Brain microvascular endothelial cell (primary cell): ENCODE measurements at regions not wholly inside any gene's neighbourhood (a gene's known extent, or its start where the extent isn't known, plus 50 kb on each side); places are given as distances from the start of the nearest gene placed in this dataset.

Experiments used
- DNase-seq: peaks from one replicate; pipeline ENCODE4 v3.0.0-alpha.2; 2020
- H3K27ac ChIP-seq: fragments of 250-450 bp; sonication (Bioruptor Pico); 2 replicates; pipeline ENCODE4 v1.5.1; 2020; ENCODE audit warnings: mild to moderate bottlenecking, moderate library complexity
- H3K27me3 ChIP-seq: fragments of 250-450 bp; sonication (Bioruptor Pico); replicated peaks from 2 replicates; pipeline ENCODE4 v1.5.1; 2020; ENCODE audit warnings: mild to moderate bottlenecking
- H3K36me3 ChIP-seq: fragments of 250-450 bp; sonication (Bioruptor Pico); replicated peaks from 2 replicates; pipeline ENCODE4 v1.5.1; 2020; ENCODE audit warnings: mild to moderate bottlenecking
- H3K4me3 ChIP-seq: 2 replicates; pipeline ENCODE4 v1.5.1; 2011; ENCODE audit warnings: low read depth, mild to moderate bottlenecking, control low read depth, low read length, moderate library complexity
- in situ Hi-C: cut with HindIII; loops from 2 replicates; pipeline ENCODE4 v1.10.0; 2017; ENCODE audit warnings: low sequenced_read_pairs, low pct_ligation_motif_present
- TF ChIP-seq, protein P1 (sequence below): IDR thresholded peaks from 2 replicates; pipeline ENCODE4 v1.5.1; 2011; ENCODE audit warnings: low read depth, mild to moderate bottlenecking, moderate library complexity, low read length, control low read depth, inconsistent platforms; ENCODE audit errors: missing control alignments

DNA sequence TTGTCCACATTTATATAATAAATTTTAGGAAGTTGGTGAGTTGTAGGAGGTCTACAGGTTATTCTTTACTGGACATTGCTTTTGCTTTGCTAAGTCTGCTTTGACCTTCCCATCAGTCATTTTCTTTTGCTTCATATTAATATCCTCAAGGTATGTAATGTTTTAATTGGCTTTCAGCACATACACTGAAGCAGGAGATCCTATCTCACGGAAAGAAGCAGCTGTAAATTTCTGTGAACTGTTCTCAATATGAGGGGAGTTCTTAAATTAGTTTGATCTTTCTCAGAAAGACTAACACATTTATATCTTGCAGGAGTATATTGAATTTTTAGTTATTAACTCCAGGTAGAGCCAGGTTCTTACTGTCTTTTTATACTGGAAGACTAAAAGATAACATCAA, 856.5 kb downstream of the GATA3 start:
- DNase-seq = no peak
- Histone ChIP-seq H3K27me3 (no peaks in the 10 kb centered on the region), H3K36me3 (no peaks in the 10 kb centered on the region), H3K27ac (no peak overlapping the region), H3K4me3 (no peak overlapping the region)
- TF ChIP-seq, protein P1, sequence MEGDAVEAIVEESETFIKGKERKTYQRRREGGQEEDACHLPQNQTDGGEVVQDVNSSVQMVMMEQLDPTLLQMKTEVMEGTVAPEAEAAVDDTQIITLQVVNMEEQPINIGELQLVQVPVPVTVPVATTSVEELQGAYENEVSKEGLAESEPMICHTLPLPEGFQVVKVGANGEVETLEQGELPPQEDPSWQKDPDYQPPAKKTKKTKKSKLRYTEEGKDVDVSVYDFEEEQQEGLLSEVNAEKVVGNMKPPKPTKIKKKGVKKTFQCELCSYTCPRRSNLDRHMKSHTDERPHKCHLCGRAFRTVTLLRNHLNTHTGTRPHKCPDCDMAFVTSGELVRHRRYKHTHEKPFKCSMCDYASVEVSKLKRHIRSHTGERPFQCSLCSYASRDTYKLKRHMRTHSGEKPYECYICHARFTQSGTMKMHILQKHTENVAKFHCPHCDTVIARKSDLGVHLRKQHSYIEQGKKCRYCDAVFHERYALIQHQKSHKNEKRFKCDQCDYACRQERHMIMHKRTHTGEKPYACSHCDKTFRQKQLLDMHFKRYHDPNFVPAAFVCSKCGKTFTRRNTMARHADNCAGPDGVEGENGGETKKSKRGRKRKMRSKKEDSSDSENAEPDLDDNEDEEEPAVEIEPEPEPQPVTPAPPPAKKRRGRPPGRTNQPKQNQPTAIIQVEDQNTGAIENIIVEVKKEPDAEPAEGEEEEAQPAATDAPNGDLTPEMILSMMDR = no peak
- in situ Hi-C loops = no loop called here

DNA sequence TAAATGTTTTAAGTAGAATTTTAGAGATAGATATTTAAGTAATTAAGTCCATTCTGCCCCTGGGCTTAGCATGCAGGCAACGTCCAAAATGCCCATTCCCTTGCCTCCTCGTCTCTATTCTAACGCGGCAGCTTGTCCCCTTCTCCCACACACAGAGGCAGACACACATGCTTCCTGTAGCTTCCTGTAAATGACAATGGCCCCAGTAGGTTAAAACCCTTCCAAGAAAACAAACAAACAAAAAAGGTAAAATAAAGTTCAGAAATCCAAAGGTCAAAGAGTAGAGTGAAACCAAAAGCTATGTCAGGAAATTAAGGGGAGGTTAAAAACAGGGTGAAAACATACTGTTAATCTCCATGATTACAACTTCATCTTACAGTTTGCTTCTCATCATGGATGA, 857.6 kb downstream of the GATA3 start:
- DNase-seq = no peak
- Histone ChIP-seq H3K36me3 (no peaks in the 10 kb centered on the region), H3K4me3 (no peak overlapping the region), H3K27ac (no peak overlapping the region), H3K27me3 (no peaks in the 10 kb centered on the region)
- in situ Hi-C loops = no loop called here
- TF ChIP-seq, protein P1 = no peak

DNA sequence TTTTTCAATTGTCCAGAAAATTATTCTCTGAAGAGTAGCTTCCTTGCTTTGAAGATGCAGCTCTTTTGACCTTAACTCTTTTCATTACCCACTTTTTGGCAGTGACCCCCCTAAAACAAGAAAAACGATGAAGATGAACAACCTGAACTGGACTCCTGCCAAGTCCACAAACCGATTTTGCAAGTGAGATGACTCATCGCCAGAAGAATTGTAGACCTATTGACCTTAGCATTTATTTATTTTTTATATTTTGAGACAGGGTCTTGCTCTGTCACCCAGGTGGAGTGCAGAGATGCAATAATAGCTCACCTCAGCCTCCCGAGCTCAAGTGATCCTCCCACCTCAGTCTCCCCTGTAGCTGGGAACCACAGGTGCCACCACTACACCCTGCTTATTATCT, 859.2 kb downstream of the GATA3 start:
- in situ Hi-C loops = no loop called here
- Histone ChIP-seq H3K36me3 (no peaks in the 10 kb centered on the region), H3K27me3 (no peaks in the 10 kb centered on the region), H3K4me3 (no peak overlapping the region), H3K27ac (no peak overlapping the region)
- TF ChIP-seq, protein P1 = no peak
- no peak for DNase-seq

DNA sequence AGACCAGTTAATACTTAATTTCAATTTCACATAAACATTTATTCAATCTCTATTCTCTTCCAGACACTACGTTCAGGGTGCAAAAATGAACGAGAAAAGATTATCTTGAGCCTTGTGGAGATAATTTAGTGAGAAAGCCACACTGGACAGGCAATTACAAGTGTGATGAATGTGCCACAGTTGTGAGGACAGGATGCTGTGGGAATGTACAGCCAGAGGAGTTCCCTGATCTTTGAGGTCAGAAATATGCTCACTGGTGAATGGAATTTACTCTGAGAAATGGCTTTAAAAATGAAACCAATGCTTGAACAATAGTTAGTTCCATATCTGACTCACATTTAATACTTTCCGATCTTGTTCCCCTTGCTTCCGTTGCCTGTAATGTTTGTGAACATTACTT, 864.8 kb downstream of the GATA3 start:
- Histone ChIP-seq H3K4me3 (no peak overlapping the region), H3K27ac (no peak overlapping the region), H3K36me3 (no peaks in the 10 kb centered on the region), H3K27me3 (no peaks in the 10 kb centered on the region)
- in situ Hi-C loops = no loop called here
- no peak for DNase-seq
- TF ChIP-seq, protein P1 = no peak

DNA sequence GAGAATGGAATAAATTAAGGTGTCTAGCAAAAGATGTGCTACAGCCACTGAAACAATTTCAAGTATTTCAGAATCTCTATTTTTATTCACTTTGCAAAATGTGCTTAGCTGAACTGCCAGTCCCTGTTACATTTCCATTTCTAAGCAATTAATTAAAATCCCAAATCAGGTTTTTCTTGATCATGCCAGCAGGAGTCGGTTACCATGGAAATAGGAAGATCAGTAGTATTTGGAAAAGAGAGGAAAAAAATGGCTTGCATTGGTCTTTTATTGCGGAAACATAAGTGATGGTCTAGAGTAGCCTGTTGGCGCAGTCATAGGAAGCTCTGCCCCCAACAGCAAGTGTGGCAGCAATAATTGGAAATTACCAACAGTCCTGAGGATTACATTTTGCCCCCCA, 867.1 kb downstream of the GATA3 start:
- Histone ChIP-seq H3K27me3 (no peaks in the 10 kb centered on the region), H3K36me3 (no peaks in the 10 kb centered on the region), H3K4me3 (no peak overlapping the region), H3K27ac (no peak overlapping the region)
- no peak for DNase-seq
- in situ Hi-C loops = no loop called here
- TF ChIP-seq, protein P1 = no peak

DNA sequence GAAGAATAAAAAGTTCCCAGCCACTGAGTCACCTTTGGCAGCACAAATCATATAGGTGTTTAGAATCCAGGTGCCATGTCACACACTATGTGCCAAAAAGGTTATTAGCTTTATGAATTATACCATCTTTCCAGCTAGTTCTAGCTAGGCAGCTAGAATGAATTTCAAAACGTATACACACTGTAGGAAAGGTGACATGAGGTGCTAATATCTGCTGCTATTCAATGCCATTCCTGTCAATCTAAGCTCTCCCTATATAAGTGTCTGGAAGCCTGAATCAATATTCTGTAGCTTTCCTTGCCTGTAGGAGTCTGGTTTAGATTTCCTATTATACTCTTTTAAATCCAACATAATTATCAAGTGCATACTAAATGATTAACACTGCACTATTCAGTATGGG, 868.6 kb downstream of the GATA3 start:
- TF ChIP-seq, protein P1 = no peak
- H3K4me3 ChIP-seq = no peak overlapping the region
- no peaks in the 10 kb centered on the region for H3K27me3 ChIP-seq
- in situ Hi-C loops = no loop called here
- no peak for DNase-seq
- H3K27ac ChIP-seq = no peak overlapping the region
- no peaks in the 10 kb centered on the region for H3K36me3 ChIP-seq
